ENCODE measurements at regions not wholly inside any gene's neighbourhood (a gene's known extent, or its start where the extent isn't known, plus 50 kb on each side); places are given as distances from the start of the nearest gene placed in this dataset.
"Not testable (repeated sequence)": the region's sequence is repeated elsewhere in the genome, so short reads cannot be mapped to it uniquely, and the experiment has no call there.

DNA sequence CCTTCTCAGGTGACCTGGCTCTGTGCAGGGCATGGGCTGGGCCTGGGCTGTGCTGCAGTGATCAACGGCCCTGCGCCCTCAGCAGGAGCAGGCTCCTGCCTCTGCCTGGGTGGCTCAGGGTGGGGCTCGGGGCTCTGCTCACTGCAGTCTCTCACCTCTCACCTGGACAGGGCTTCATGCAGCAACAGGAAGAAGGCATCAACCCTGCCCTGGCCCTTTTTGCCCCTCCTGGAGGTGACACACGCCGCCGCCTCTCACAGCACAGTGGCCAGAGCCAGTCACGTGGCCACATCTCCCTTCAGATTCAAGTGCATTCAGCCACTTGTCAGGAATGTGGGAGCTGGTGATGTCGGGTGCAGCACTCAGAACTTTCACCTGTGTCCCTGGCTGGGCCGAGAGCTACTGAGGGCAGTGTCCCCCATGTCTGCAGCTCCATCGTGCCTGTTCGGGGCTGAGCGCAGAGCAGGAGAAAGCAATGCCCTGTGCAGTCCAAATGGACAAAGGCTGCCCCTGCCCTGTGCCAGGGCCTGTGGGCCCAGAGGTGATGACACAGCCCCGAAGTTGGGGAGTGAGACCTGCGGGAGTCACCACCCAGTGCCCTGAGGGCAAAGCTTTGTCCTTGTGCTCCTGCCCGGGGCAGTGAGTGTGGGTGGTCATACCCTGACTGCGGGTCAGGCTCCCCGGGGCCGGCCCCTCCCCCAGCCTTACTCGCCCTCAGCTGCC is 314.0 kb downstream of the PTPRU start:
- Histone ChIP-seq H3K9me3 (no peaks in the 10 kb centered on the region), H3K27ac (no peak overlapping the region), H3K27me3 (no peaks in the 10 kb centered on the region), H3K4me3 (no peak overlapping the region), H3K4me1 (no peaks in the 10 kb centered on the region), H3K36me3 (no peaks in the 10 kb centered on the region)
- in situ Hi-C loops (cut with MboI; ENCODE audit: low sequenced_read_pairs in 4 of 4) (no loop called here), intact Hi-C loops (cut with DNase I; ENCODE audit: low total_unique reads) (no loop called here)
- DNase-seq (no peak), ATAC-seq (no peak)
- TF ChIP-seq, protein P1, sequence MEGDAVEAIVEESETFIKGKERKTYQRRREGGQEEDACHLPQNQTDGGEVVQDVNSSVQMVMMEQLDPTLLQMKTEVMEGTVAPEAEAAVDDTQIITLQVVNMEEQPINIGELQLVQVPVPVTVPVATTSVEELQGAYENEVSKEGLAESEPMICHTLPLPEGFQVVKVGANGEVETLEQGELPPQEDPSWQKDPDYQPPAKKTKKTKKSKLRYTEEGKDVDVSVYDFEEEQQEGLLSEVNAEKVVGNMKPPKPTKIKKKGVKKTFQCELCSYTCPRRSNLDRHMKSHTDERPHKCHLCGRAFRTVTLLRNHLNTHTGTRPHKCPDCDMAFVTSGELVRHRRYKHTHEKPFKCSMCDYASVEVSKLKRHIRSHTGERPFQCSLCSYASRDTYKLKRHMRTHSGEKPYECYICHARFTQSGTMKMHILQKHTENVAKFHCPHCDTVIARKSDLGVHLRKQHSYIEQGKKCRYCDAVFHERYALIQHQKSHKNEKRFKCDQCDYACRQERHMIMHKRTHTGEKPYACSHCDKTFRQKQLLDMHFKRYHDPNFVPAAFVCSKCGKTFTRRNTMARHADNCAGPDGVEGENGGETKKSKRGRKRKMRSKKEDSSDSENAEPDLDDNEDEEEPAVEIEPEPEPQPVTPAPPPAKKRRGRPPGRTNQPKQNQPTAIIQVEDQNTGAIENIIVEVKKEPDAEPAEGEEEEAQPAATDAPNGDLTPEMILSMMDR (IDR thresholded peaks at IDR 0.05 in 4 of 5, conservative IDR thresholded peaks at IDR 0.05 in 1 of 5) = no peak

DNA sequence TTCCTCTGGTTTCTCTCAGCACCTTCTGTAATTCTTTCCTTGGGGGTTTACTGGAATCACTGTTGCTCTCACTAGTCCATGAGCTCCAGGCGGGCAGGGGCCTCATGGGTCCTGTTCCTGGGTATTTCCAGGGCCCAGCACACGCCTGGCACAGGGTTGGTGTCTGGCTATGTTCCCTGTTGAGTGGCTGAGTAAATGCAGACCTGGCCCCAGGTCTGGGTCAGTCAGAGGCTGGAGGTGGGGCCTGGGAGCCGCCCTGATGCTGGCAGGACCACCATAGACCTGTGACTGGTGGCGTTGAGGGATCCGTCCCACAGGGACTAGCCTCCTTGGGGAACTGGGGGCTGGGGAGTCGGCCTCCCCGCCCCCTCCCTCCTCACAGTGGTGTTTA is 313.4 kb downstream of the PTPRU start:
- in situ Hi-C loops (cut with MboI; ENCODE audit: low sequenced_read_pairs in 4 of 4); H3K4me3 ChIP-seq; H3K27me3 ChIP-seq; H3K9me3 ChIP-seq; ATAC-seq; intact Hi-C loops (cut with DNase I; ENCODE audit: low total_unique reads); DNase-seq; H3K4me1 ChIP-seq; H3K36me3 ChIP-seq; H3K27ac ChIP-seq: not testable (repeated sequence)

GRCh38 chr1:29549001-29549400 is 312.7 kb downstream of the PTPRU start:
- intact Hi-C loops (cut with DNase I; ENCODE audit: low total_unique reads) (no loop called here), in situ Hi-C loops (cut with MboI; ENCODE audit: low sequenced_read_pairs in 4 of 4) (no loop called here)
- H3K9me3 ChIP-seq = no peaks in the 10 kb centered on the region
- no peaks in the 10 kb centered on the region for H3K36me3 ChIP-seq
- ATAC-seq = no peak
- H3K4me1 ChIP-seq = no peaks in the 10 kb centered on the region
- DNase-seq = no peak
- no peaks in the 10 kb centered on the region for H3K27me3 ChIP-seq
- no peak overlapping the region for H3K27ac ChIP-seq
- H3K4me3 ChIP-seq = no peak overlapping the region
- TF ChIP-seq POLR2A (IDR thresholded peaks at IDR 0.05) = no peak
- TF ChIP-seq, protein P1 (IDR thresholded peaks at IDR 0.05 in 4 of 5, conservative IDR thresholded peaks at IDR 0.05 in 1 of 5) = no peak

GRCh38 chr1:29548091-29548490 is 311.8 kb downstream of the PTPRU start:
- DNase-seq = no peak
- Histone ChIP-seq H3K27ac (no peak overlapping the region), H3K9me3 (no peaks in the 10 kb centered on the region), H3K27me3 (no peaks in the 10 kb centered on the region), H3K4me1 (no peaks in the 10 kb centered on the region), H3K36me3 (no peaks in the 10 kb centered on the region), H3K4me3 (no peak overlapping the region)
- intact Hi-C loops (cut with DNase I; ENCODE audit: low total_unique reads) = no loop called here
- TF ChIP-seq POLR2A (IDR thresholded peaks at IDR 0.05) = no peak
- TF ChIP-seq, protein P1 (IDR thresholded peaks at IDR 0.05 in 4 of 5, conservative IDR thresholded peaks at IDR 0.05 in 1 of 5) = no peak
- in situ Hi-C loops (cut with MboI; ENCODE audit: low sequenced_read_pairs in 4 of 4) = no loop called here
- no peak for ATAC-seq

- TF ChIP-seq, protein P1 (IDR thresholded peaks at IDR 0.05 in 4 of 5, conservative IDR thresholded peaks at IDR 0.05 in 1 of 5) = no peak
- TF ChIP-seq POLR2A (IDR thresholded peaks at IDR 0.05) = no peak
- H3K4me3 ChIP-seq = no peak overlapping the region
- intact Hi-C loops (cut with DNase I; ENCODE audit: low total_unique reads) = no loop called here
- H3K36me3 ChIP-seq = no peaks in the 10 kb centered on the region
- H3K27ac ChIP-seq = no peak overlapping the region
- H3K9me3 ChIP-seq = no peaks in the 10 kb centered on the region
- no peaks in the 10 kb centered on the region for H3K4me1 ChIP-seq
- in situ Hi-C loops (cut with MboI; ENCODE audit: low sequenced_read_pairs in 4 of 4) = no loop called here
- no peaks in the 10 kb centered on the region for H3K27me3 ChIP-seq
- ATAC-seq (no peak), DNase-seq (no peak)
These were observed 311.0 kb downstream of the PTPRU start for GRCh38 chr1:29547300-29547699.

Measured in gastrocnemius medialis (tissue), 4 donors.